ENCODE measurements at regions not wholly inside any gene's neighbourhood (a gene's known extent, or its start where the extent isn't known, plus 50 kb on each side); places are given as distances from the start of the nearest gene placed in this dataset.

GRCh38 chr1:182217967-182218366 is 156.5 kb upstream of the ZNF648 start:
- TF ChIP-seq CTCF (IDR thresholded peaks at IDR 0.05) (no peak), POLR2A (IDR thresholded peaks at IDR 0.05) (no peak)
- no peak overlapping the region for H3K4me3 ChIP-seq (ENCODE audit: low read depth, poor library complexity, severe bottlenecking)
- intact Hi-C loops (cut with DNase I; ENCODE audit: low total_unique reads), result no loop called here
- 64 to 81% methylated on average over 2 of the region's 2 CpGs for WGBS, 2 donors
- DNase-seq (ENCODE audit: low spot score in 2 of 2), result no peak

- no peak for DNase-seq (ENCODE audit: low spot score in 2 of 2)
- WGBS, 2 donors, result 94 to 95% methylated on average over 3 of the region's 3 CpGs
- H3K4me3 ChIP-seq (ENCODE audit: low read depth, poor library complexity, severe bottlenecking), result no peak overlapping the region
- TF ChIP-seq POLR2A (IDR thresholded peaks at IDR 0.05) (no peak), CTCF (IDR thresholded peaks at IDR 0.05) (no peak)
- intact Hi-C loops (cut with DNase I; ENCODE audit: low total_unique reads), result no loop called here
These were observed 155.6 kb upstream of the ZNF648 start for GRCh38 chr1:182217071-182217470.

GRCh38 chr1:182215764-182216163 is 154.3 kb upstream of the ZNF648 start:
- intact Hi-C loops (cut with DNase I; ENCODE audit: low total_unique reads), result no loop called here
- no peak for DNase-seq (ENCODE audit: low spot score in 2 of 2)
- TF ChIP-seq CTCF (IDR thresholded peaks at IDR 0.05), result no peak
- no peak for TF ChIP-seq POLR2A (IDR thresholded peaks at IDR 0.05)
- no peak overlapping the region for H3K4me3 ChIP-seq (ENCODE audit: low read depth, poor library complexity, severe bottlenecking)

- no peak for DNase-seq (ENCODE audit: low spot score in 2 of 2)
- TF ChIP-seq POLR2A (IDR thresholded peaks at IDR 0.05), result no peak
- TF ChIP-seq CTCF (IDR thresholded peaks at IDR 0.05), result no peak
- WGBS, 2 donors, result 92 to 97% methylated on average over 1 of the region's 1 CpG
- intact Hi-C loops (cut with DNase I; ENCODE audit: low total_unique reads), result no loop called here
- no peak overlapping the region for H3K4me3 ChIP-seq (ENCODE audit: low read depth, poor library complexity, severe bottlenecking)
These were observed 151.7 kb upstream of the ZNF648 start for GRCh38 chr1:182213163-182213562.

GRCh38 chr1:182211386-182211785 is 149.9 kb upstream of the ZNF648 start:
- TF ChIP-seq POLR2A (IDR thresholded peaks at IDR 0.05), result no peak
- TF ChIP-seq CTCF (IDR thresholded peaks at IDR 0.05), result no peak
- intact Hi-C loops (cut with DNase I; ENCODE audit: low total_unique reads), result no loop called here
- no peak overlapping the region for H3K4me3 ChIP-seq (ENCODE audit: low read depth, poor library complexity, severe bottlenecking)
- no peak for DNase-seq (ENCODE audit: low spot score in 2 of 2)

- no peak overlapping the region for H3K4me3 ChIP-seq (ENCODE audit: low read depth, poor library complexity, severe bottlenecking)
- 97 to 100% methylated on average over 1 of the region's 1 CpG for WGBS, 2 donors
- DNase-seq (ENCODE audit: low spot score in 2 of 2), result no peak
- TF ChIP-seq CTCF (IDR thresholded peaks at IDR 0.05), result no peak
- no peak for TF ChIP-seq POLR2A (IDR thresholded peaks at IDR 0.05)
- intact Hi-C loops (cut with DNase I; ENCODE audit: low total_unique reads), result no loop called here
These were observed 148.9 kb upstream of the ZNF648 start for GRCh38 chr1:182210417-182210816.

All from lower leg skin (tissue), 4 donors.